Suppressor macrophage treated with lipopolysaccharide for 1 hour (primary cell): ENCODE measurements at regions not wholly inside any gene's neighbourhood (a gene's known extent, or its start where the extent isn't known, plus 50 kb on each side); places are given as distances from the start of the nearest gene placed in this dataset.
"Not testable (repeated sequence)": the region's sequence is repeated elsewhere in the genome, so short reads cannot be mapped to it uniquely, and the experiment has no call there.

Source experiments
- DNase-seq, 3 donors: peaks; one replicate each; pipeline ENCODE4 v3.0.0-alpha.2; 2020 to 2022

GRCh38 chr6:168871642-168872315, 381.9 kb downstream of the THBS2 start:
- no peak for DNase-seq

GRCh38 chr6:168870982-168871381, 382.7 kb downstream of the THBS2 start:
- DNase-seq: no peak

GRCh38 chr6:168867247-168868102, 386.2 kb downstream of the THBS2 start:
- no peak for DNase-seq

DNA sequence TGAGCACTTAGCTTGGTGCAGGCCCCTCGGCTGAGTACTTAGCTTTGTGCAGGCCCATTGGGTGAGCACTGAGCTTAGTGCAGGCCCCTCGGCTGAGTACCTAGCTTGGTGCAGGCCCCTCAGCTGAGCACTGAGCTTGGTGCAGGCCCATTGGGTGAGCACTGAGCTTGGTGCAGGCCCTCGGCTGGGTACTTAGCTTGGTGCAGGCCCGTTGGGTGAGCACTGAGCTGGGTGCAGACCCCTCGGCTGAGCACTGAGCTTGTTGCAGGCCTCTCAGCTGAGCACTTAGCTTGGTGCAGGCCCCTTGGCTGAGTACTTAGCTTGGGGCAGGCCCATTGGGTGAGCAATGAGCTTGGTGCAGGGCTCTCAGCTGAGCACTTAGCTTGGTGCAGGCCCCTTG, 387.1 kb downstream of the THBS2 start:
- DNase-seq: no peak

DNA sequence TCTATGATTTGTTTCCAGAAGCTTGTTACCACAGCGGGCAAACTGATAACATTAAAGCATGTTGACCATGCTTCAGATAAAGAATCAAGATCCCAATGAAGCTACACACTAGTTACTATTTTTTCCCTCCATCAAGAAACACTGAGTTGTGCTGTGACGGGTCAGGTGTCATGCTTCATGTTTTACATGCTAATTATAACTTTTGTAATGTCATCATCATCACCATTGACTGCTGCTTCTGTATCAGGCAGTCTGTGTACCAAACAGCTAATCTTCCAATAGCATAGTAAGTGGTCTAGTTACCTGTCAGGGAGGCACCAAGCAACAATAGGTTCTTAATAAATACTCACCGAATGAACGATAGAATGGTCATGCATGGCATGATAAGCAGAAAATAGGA, 388.1 kb downstream of the THBS2 start:
- no peak for DNase-seq

- DNase-seq: no peak
These were observed 388.8 kb downstream of the THBS2 start for GRCh38 chr6:168864541-168865460.

DNA sequence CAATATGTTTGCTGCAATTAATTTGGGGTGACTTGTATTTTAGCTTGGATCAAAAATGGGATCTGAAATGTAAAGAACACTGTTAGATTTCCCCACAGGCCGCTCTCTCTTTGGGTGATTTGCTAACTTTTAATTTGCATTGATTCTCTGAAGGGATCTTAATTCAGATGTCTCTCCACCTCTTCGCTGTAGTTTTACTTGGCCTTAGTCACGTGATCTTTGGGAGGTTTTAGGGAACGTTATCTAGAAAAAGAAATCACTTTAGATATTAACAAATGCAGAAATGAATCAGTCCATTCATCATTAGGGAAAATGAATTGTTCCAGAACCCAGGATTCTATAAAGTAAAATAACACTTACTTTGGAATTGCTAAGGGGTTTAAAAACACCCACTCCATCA, 390.2 kb downstream of the THBS2 start:
- DNase-seq: no peak

GRCh38 chr6:168862346-168862980, 391.2 kb downstream of the THBS2 start:
- DNase-seq: no peak

- no peak for DNase-seq
These were observed 392.7 kb downstream of the THBS2 start for GRCh38 chr6:168860987-168861386.

- DNase-seq: no peak
These were observed 393.3 kb downstream of the THBS2 start for GRCh38 chr6:168860341-168860740.

DNA sequence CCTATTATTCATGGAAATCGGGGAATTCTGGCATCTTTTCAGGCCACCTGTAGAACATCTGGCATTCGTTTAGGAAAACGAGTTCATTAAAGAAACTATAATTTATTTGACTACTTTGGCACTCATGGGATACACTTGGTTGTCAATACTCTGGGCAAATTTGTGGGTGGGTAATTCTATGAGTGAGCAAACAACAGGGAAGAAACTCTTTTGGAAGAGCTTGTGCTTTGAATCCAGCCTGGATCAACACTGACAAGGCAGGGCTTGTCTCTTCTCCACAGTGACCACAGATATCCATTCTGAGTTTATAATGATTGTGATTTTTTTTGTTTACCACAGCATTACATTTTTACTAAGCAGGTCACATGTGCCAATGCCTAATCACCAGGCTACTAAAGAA, 394.7 kb downstream of the THBS2 start:
- DNase-seq: no peak

DNA sequence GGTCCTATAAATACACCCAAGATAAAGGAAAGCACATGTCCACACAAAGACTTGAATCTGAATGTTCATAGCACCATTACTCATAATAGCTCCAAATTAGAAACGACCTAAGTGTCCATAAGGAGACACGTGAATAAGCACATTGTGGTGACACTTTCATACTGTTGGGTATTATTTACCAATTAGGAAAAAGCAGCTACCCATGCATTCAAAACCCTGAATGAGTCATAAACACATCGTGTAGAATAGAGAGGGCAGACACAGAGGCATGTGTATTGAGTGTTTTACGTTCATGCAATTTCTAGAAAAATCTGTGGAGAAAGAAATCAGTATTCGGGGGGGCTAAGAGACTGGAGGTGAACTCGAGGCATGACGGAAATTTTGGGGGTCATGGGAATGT, 396.7 kb downstream of the THBS2 start:
- DNase-seq: no peak

GRCh38 chr6:168852376-168852884, 401.2 kb downstream of the THBS2 start:
- DNase-seq: no peak

GRCh38 chr6:168851460-168852375, 401.9 kb downstream of the THBS2 start:
- DNase-seq: peak in 1 of 3 donors; percentile 3

DNA sequence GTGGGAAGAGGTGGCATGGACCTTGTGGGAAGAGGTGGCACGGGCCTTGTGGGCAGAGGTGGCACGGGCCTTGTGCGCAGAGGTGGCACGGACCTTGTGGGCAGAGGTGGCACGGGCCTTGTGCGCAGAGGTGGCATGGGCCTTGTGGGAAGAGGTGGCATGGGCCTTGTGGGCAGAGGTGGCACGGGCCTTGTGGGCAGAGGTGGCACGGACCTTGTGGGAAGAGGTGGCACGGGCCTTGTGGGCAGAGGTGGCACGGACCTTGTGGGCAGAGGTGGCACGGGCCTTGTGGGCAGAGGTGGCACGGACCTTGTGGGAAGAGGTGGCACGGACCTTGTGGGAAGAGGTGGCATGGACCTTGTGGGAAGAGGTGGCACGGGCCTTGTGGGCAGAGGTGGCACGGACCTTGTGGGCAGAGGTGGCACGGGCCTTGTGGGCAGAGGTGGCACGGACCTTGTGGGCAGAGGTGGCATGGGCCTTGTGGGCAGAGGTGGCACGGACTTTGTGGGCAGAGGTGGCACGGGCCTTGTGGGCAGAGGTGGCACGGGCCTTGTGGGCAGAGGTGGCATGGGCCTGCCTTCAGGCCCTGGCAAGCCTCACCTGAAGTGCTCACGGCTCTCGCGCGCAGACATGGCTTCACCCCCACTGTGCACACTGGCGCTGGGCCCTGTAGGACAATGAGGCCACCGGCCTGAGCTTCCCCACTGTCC, 403.5 kb downstream of the THBS2 start:
- not testable (repeated sequence) for DNase-seq

DNA sequence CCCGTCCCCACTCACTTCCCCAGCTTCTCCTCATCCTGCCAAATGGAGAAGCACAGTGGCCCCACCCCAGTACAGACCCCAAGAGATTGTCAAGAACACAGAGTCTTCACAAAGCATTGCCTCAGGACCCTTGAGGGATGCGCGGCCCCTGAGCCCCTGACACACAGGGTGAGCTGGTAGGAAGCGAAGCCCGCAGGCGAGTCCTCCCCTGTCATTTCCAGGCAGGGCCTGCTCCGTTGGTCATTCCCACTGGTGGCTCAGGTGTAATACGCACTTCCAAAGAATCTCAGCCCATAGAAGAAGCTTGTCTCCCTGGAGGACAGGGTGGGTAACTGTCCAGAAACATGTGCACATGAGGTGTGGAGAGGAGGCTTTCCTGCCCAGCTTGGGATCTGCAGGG, 404.2 kb downstream of the THBS2 start:
- no peak for DNase-seq

DNA sequence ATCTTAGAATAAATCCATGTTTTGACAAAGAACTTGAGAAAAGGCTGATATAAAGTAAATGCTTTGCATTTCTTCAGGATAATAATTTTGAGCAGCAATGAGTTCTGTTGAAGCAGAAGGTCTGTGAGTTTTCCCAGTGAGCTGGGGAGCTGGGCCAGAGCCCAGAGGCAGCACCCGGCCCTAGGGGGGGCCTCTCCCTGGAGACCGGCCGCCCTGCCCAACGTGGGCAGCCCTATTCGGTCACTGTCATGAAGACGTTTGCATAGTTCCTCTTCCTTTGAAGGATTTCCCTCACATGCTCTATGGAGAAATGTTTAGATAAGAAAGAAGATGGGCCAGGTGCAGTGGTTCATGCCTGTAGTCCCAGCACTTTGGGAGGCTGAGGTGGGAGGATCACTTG, 404.8 kb downstream of the THBS2 start:
- no peak for DNase-seq

DNA sequence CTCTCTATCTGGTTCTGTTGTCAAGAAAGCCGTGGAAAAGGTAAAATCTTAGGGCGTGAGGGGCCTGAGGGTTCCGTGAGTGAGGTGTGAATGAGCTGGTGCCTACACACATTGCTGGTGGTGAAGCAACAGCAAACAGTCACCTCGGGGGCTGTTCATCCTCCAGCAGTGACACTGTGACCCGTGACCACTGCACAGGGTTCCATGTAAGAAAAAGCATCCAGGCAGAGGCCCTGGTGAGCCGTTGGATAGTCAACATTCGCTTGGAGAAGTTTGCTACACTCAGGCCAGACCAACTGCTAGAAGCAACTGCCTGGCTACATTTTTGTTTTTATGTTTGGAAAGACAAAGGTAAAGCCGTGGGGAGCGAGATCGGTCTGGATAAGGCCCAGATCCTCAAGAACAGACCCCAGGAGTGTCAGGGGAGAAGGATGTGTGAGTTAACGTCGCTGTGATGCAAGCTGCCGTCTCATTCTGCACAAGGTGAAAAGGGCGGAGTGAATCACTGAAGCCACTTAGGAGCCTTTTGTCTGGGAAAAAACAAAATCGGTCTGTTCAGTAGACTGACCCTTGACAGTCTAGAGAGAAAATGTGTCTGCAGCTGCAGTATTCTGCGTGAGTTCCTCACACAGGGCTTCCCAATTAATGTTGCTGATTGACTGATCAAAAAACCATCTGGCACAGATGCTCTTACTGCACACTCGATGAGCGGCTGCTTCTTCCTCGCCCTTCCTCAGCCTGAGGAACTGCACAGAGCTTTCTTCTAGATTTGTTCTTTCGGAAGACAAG, 404.0 kb downstream of the SMOC2 start:
- DNase-seq: no peak

DNA sequence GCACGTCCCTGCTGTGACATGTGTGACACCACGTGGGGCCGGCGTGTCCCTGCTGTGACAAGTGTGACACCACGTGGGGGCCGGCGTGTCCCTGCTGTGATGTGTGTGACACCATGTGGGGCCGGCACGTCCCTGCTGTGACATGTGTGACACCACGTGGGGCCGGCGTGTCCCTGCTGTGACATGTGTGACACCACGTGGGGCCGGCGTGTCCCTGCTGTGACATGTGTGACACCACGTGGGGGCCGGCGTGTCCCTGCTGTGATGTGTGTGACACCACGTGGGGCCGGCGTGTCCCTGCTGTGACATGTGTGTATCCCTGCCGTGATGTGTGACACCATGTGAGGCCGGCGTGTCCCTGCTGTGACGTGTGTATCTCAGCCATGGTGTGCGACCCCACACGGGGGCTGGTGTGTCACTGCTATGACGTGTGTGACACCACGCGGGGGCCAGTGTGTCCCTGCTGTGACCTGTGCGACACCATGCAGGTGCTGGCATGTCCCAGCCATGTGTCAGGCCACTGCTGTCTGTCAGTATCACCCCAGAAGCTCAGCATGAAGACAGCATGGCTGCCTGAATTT, 401.7 kb downstream of the SMOC2 start:
- DNase-seq: not testable (repeated sequence)
